A673 (cell line): ENCODE measurements at regions not wholly inside any gene's neighbourhood (a gene's known extent, or its start where the extent isn't known, plus 50 kb on each side); places are given as distances from the start of the nearest gene placed in this dataset.

Source experiments
- BruUV-seq: library from RNA; stranded (reverse); fragments of 400-500 nt; replicated peaks from 2 replicates; lab custom pipeline; 2021; lab: Mats Ljungman, UMichigan
- CTCF ChIA-PET: fragments of 300-600 bp; sonication (Branson Sonifier 250); formaldehyde crosslinking; loops from one replicate; lab custom pipeline; 2022; ENCODE audit warnings: antibody characterized with exemption; lab: Charles Lee
- POLR2A ChIA-PET: fragments of 300-600 bp; sonication (Branson Sonifier 250); formaldehyde crosslinking; loops from one replicate; lab custom pipeline; 2022; ENCODE audit warnings: antibody characterized with exemption; ENCODE audit not compliant: low non-redundant PET; lab: Charles Lee
- DNase-seq: peaks from one replicate; pipeline ENCODE4 v3.0.0-alpha.2; 2015; ENCODE audit warnings: low spot score
- H3K27ac ChIP-seq: fragments of 200-600 bp; sonication (generic); 2 replicates; pipeline ENCODE4 v1.5.1; 2016; ENCODE audit warnings: mixed run types, low read depth, mild to moderate bottlenecking, mixed read lengths, antibody characterized with exemption, low read length; ENCODE audit not compliant: poor library complexity, severe bottlenecking
- H3K27me3 ChIP-seq: fragments of 200-600 bp; sonication (generic); replicated peaks from 2 replicates; pipeline ENCODE4 v1.6.1; 2017; ENCODE audit warnings: mixed run types, low read depth, mild to moderate bottlenecking, mixed read lengths, antibody characterized with exemption, low read length; ENCODE audit not compliant: insufficient read depth, poor library complexity
- H3K36me3 ChIP-seq: fragments of 200-600 bp; sonication (generic); 2 replicates; pipeline ENCODE4 v1.6.1; 2016; ENCODE audit warnings: mixed run types, mild to moderate bottlenecking, mixed read lengths, antibody characterized with exemption, low read length; ENCODE audit not compliant: insufficient read depth, poor library complexity, severe bottlenecking
- H3K4me1 ChIP-seq: fragments of 200-600 bp; sonication (generic); 2 replicates; pipeline ENCODE4 v1.6.1; 2017; ENCODE audit warnings: mixed run types, mild to moderate bottlenecking, mixed read lengths, antibody characterized with exemption, low read length; ENCODE audit not compliant: insufficient read depth, poor library complexity, severe bottlenecking
- H3K4me3 ChIP-seq: fragments of 200-600 bp; sonication (generic); 2 replicates; pipeline ENCODE4 v1.5.1; 2016; ENCODE audit warnings: low read depth, mixed run types, mild to moderate bottlenecking, mixed read lengths, low read length; ENCODE audit not compliant: poor library complexity, severe bottlenecking
- H3K9me3 ChIP-seq: fragments of 200-600 bp; sonication (generic); 2 replicates; pipeline ENCODE4 v1.6.1; 2016; ENCODE audit warnings: mixed run types, low read depth, mild to moderate bottlenecking, mixed read lengths, antibody characterized with exemption, low read length; ENCODE audit not compliant: poor library complexity, severe bottlenecking
- CTCF ChIP-seq: fragments of 300-800, 200-600 bp; sonication (generic); conservative IDR thresholded peaks from 2 replicates; pipeline ENCODE4 v1.5.1; 2017; ENCODE audit warnings: low read depth, mild to moderate bottlenecking, antibody characterized with exemption, low read length, moderate library complexity, mixed read lengths
- EZH2 ChIP-seq: fragments of 200-600 bp; sonication (generic); IDR thresholded peaks from 2 replicates; pipeline ENCODE4 v1.6.1; 2017; ENCODE audit warnings: borderline replicate concordance, low read depth, mild to moderate bottlenecking, mixed read lengths, antibody characterized with exemption, low read length; ENCODE audit not compliant: poor library complexity, severe bottlenecking
- intact Hi-C: fragments of 100-400 bp; cut with micrococcal nuclease; formaldehyde crosslinking; loops from one replicate; pipeline ENCODE4 v1.10.0; 2022; ENCODE audit not compliant: unreplicated experiment

- no peak for DNase-seq
- TF ChIP-seq CTCF (no peak), EZH2 (no peak)
- H3K27ac ChIP-seq = no peak overlapping the region
- H3K36me3 ChIP-seq = no peaks in the 10 kb centered on the region
- no TSS peak for BruUV-seq
- no peaks in the 10 kb centered on the region for H3K27me3 ChIP-seq
- H3K4me3 ChIP-seq = no peak overlapping the region
- ChIA-PET CTCF (no interaction called here), POLR2A (no interaction called here)
- H3K4me1 ChIP-seq = no peaks in the 10 kb centered on the region
- intact Hi-C loops = no loop called here
- no peaks in the 10 kb centered on the region for H3K9me3 ChIP-seq
Measured at GRCh38 chr6:148674306-148674705, 72.5 kb upstream of the UST start.

- no peaks in the 10 kb centered on the region for H3K36me3 ChIP-seq
- BruUV-seq = no TSS peak
- H3K4me1 ChIP-seq = no peaks in the 10 kb centered on the region
- H3K9me3 ChIP-seq = no peaks in the 10 kb centered on the region
- intact Hi-C loops = no loop called here
- H3K27ac ChIP-seq = no peak overlapping the region
- POLR2A ChIA-PET = no interaction called here
- H3K4me3 ChIP-seq = no peak overlapping the region
- no peak for DNase-seq
- CTCF ChIA-PET = no interaction called here
- H3K27me3 ChIP-seq = no peaks in the 10 kb centered on the region
- TF ChIP-seq EZH2 = no peak
- no peak for TF ChIP-seq CTCF
Measured at GRCh38 chr6:148677594-148678476, 69.0 kb upstream of the UST start.

- BruUV-seq = no TSS peak
- intact Hi-C loops = no loop called here
- CTCF ChIA-PET = no interaction called here
- no peaks in the 10 kb centered on the region for H3K9me3 ChIP-seq
- no peak for TF ChIP-seq EZH2
- TF ChIP-seq CTCF = no peak
- H3K36me3 ChIP-seq = no peaks in the 10 kb centered on the region
- no peak overlapping the region for H3K27ac ChIP-seq
- H3K4me1 ChIP-seq = no peaks in the 10 kb centered on the region
- POLR2A ChIA-PET = no interaction called here
- no peak for DNase-seq
- no peaks in the 10 kb centered on the region for H3K27me3 ChIP-seq
- no peak overlapping the region for H3K4me3 ChIP-seq
Measured at GRCh38 chr6:148678682-148679081, 68.1 kb upstream of the UST start.
